SU-DHL-6 (cell line): ENCODE measurements at regions not wholly inside any gene's neighbourhood (a gene's known extent, or its start where the extent isn't known, plus 50 kb on each side); places are given as distances from the start of the nearest gene placed in this dataset.

Experiments
- H2AFZ ChIP-seq: fragments of 200-600 bp; sonication (generic); 2 replicates; pipeline ENCODE4 v1.6.1; 2014; ENCODE audit warnings: low read depth, mild to moderate bottlenecking, moderate library complexity, mixed read lengths, antibody characterized with exemption, low read length; ENCODE audit not compliant: severe bottlenecking
- H3F3A ChIP-seq: fragments of 200-600 bp; shearing (Covaris generic); 2 replicates; pipeline ENCODE4 v1.6.0; 2016; ENCODE audit warnings: antibody characterized with exemption, mild to moderate bottlenecking; ENCODE audit not compliant: insufficient read depth
- H3K27ac ChIP-seq: fragments of 200-600 bp; sonication (generic); 2 replicates; pipeline ENCODE4 v1.5.1; 2016; ENCODE audit warnings: low read depth, mild to moderate bottlenecking, low read length, moderate library complexity, mixed read lengths
- H3K27me3 ChIP-seq: fragments of 200-600 bp; sonication (generic), shearing (Covaris generic); 2 replicates; pipeline ENCODE4 v1.6.0; 2014; ENCODE audit warnings: mild to moderate bottlenecking, low read length
- H3K36me3 ChIP-seq: fragments of 200-600 bp; sonication (generic); 2 replicates; pipeline ENCODE4 v1.6.1; 2014; ENCODE audit warnings: mild to moderate bottlenecking, low read length, mixed read lengths
- H3K4me2 ChIP-seq: fragments of 300-600, 200-600 bp; shearing (Covaris generic), sonication (generic); 2 replicates; pipeline ENCODE4 v1.6.0; 2014; ENCODE audit warnings: low read length, low read depth, mild to moderate bottlenecking; ENCODE audit not compliant: poor library complexity, severe bottlenecking
- H3K4me3 ChIP-seq: fragments of 200-600 bp; sonication (generic); 2 replicates; pipeline ENCODE4 v1.5.1; 2014; ENCODE audit warnings: antibody characterized with exemption, low read length, mild to moderate bottlenecking, mixed read lengths; ENCODE audit not compliant: insufficient read depth, poor library complexity, severe bottlenecking
- H3K79me2 ChIP-seq: fragments of 200-600 bp; sonication (generic); 2 replicates; pipeline ENCODE4 v1.6.1; 2014; ENCODE audit warnings: mild to moderate bottlenecking, low read length, moderate library complexity; ENCODE audit not compliant: insufficient read depth
- H3K9ac ChIP-seq: fragments of 200-600 bp; sonication (generic); 2 replicates; pipeline ENCODE4 v1.7.0; 2014; ENCODE audit warnings: mild to moderate bottlenecking, low read length
- H3K9me2 ChIP-seq: fragments of 200-600 bp; sonication (generic); replicated peaks from 2 replicates; pipeline ENCODE4 v1.6.1; 2014; ENCODE audit warnings: low read length; ENCODE audit not compliant: insufficient read depth
- H3K9me3 ChIP-seq: fragments of 200-600 bp; sonication (generic); 2 replicates; pipeline ENCODE4 v1.6.1; 2014; ENCODE audit warnings: low read length, mixed read lengths; ENCODE audit not compliant: insufficient read depth
- H4K20me1 ChIP-seq: fragments of 200-600 bp; sonication (generic); 2 replicates; pipeline ENCODE4 v1.6.1; 2014; ENCODE audit warnings: low read depth, mild to moderate bottlenecking, antibody characterized with exemption, low read length, moderate library complexity, mixed read lengths
- EZH2phosphoT487 ChIP-seq: fragments of 200-600 bp; sonication (generic), shearing (Covaris generic); conservative IDR thresholded peaks from 2 replicates; pipeline ENCODE4 v1.6.1; 2018; ENCODE audit warnings: mild to moderate bottlenecking, antibody characterized with exemption, low read length, moderate library complexity, mixed read lengths
- TF ChIP-seq, protein P1 (sequence below): fragments of 200-600 bp; sonication (generic); IDR thresholded peaks from one replicate; pipeline ENCODE4 v1.5.1; 2017; ENCODE audit warnings: antibody characterized with exemption, mild to moderate bottlenecking, low read length, moderate library complexity; ENCODE audit not compliant: insufficient read depth, poor library complexity, severe bottlenecking

DNA sequence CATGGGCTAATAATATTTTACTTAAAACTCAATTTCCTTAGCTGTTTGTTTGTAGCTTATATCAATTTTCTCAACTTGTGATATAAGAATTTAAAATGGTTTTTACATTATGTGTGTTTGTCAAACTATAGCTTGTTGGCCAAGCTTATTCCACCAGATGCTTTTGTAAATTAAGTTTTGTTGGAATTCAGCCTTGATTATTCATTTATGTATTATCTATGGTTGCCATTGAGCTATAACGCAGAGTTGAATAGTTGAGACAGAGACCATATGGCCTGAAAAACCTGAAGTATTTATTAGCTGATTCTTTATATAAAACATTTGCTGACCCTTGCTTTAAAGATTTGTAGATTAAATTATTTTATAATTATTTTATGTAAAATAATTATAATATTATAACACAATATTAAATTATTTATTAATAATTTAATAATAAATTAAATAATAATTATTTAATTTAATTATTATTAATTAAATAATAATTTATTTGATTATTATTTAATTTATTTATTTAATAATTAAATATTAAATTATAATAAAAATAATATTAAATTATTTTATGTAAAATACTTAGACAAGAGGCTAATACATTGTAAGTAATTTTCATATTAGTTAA is 779.6 kb upstream of the NECTIN3 start:
- Histone ChIP-seq H3K79me2 (no peaks in the 10 kb centered on the region), H3K9me2 (no peaks in the 10 kb centered on the region), H3F3A (no peaks in the 10 kb centered on the region), H3K4me2 (no peak overlapping the region), H3K9ac (no peak overlapping the region), H3K27ac (no peak overlapping the region), H2AFZ (no peak overlapping the region), H3K9me3 (no peaks in the 10 kb centered on the region; the same call in 1 of the 2 replicates), H4K20me1 (no peaks in the 10 kb centered on the region), H3K36me3 (no peaks in the 10 kb centered on the region), H3K27me3 (no peaks in the 10 kb centered on the region), H3K4me3 (no peak overlapping the region)
- TF ChIP-seq EZH2phosphoT487, result no peak
- TF ChIP-seq, protein P1, sequence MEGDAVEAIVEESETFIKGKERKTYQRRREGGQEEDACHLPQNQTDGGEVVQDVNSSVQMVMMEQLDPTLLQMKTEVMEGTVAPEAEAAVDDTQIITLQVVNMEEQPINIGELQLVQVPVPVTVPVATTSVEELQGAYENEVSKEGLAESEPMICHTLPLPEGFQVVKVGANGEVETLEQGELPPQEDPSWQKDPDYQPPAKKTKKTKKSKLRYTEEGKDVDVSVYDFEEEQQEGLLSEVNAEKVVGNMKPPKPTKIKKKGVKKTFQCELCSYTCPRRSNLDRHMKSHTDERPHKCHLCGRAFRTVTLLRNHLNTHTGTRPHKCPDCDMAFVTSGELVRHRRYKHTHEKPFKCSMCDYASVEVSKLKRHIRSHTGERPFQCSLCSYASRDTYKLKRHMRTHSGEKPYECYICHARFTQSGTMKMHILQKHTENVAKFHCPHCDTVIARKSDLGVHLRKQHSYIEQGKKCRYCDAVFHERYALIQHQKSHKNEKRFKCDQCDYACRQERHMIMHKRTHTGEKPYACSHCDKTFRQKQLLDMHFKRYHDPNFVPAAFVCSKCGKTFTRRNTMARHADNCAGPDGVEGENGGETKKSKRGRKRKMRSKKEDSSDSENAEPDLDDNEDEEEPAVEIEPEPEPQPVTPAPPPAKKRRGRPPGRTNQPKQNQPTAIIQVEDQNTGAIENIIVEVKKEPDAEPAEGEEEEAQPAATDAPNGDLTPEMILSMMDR, result no peak

DNA sequence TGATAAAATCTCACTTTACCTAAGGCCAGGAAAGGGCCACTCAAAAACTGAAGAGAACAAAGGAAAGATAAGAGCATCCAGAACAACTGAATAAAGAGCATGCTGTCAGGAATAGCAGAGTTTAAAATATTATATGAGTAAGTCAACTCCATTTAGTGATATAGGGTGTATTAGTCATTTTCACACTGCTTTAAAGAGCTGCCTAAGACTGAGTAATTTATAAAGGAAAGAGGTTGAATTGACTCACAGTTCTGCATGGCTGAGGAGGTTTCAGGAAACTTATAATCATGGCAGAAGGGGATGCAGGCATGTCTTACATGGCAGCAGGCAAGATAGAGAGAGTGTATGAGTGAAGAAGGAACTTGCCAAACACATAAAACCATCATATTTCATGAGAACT is 778.0 kb upstream of the NECTIN3 start:
- Histone ChIP-seq H3K27me3 (no peaks in the 10 kb centered on the region), H3K4me3 (no peak overlapping the region), H3F3A (no peaks in the 10 kb centered on the region), H3K9me2 (no peaks in the 10 kb centered on the region), H3K27ac (no peak overlapping the region), H3K79me2 (no peaks in the 10 kb centered on the region), H2AFZ (no peak overlapping the region), H3K36me3 (no peaks in the 10 kb centered on the region), H3K9me3 (no peaks in the 10 kb centered on the region; the same call in 1 of the 2 replicates), H3K9ac (no peak overlapping the region), H3K4me2 (no peak overlapping the region), H4K20me1 (no peaks in the 10 kb centered on the region)
- TF ChIP-seq, protein P1, result no peak
- no peak for TF ChIP-seq EZH2phosphoT487

DNA sequence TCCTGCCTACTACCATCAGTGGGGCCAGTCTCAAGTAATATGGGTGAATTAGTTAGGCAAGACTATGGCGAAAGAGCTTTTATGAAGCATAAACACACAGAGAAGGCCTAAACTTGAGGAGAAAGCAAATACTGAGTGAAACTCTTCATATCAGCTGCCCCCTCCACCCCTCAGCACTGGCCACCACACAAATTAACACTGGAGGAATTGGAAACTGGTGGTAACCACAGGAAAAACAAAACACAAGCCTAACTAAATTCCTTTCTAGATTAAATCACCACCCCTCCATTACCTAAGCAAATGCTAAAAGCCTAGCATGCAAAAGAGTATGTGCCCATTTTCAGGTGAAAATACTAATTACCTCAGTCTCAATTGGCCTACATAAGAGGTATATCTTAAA is 774.7 kb upstream of the NECTIN3 start:
- Histone ChIP-seq H4K20me1 (no peaks in the 10 kb centered on the region), H3K4me2 (no peak overlapping the region), H3K9me2 (no peaks in the 10 kb centered on the region), H3K36me3 (no peaks in the 10 kb centered on the region), H3K27me3 (no peaks in the 10 kb centered on the region), H3K79me2 (no peaks in the 10 kb centered on the region), H3K9ac (no peak overlapping the region), H2AFZ (no peak overlapping the region), H3K4me3 (no peak overlapping the region), H3K27ac (no peak overlapping the region), H3F3A (no peaks in the 10 kb centered on the region), H3K9me3 (no peaks in the 10 kb centered on the region; the same call in 1 of the 2 replicates)
- TF ChIP-seq, protein P1, result no peak
- no peak for TF ChIP-seq EZH2phosphoT487
